Adrenal gland (tissue), 9 donors: ENCODE measurements at regions not wholly inside any gene's neighbourhood (a gene's known extent, or its start where the extent isn't known, plus 50 kb on each side); places are given as distances from the start of the nearest gene placed in this dataset.

Experiments
- DNase-seq, 7 donors: peaks; one replicate each; pipeline ENCODE4 v3.0.0-alpha.2; 2019 to 2020
- H3K27ac ChIP-seq, 5 donors: fragments of 200-600 bp; sonication (generic) in 4 of 5; 1 replicate in 3 of 5; 2 replicates in 2 of 5; pipeline versions ENCODE4 v1.5.1 to v1.8.0; 2016 to 2020; ENCODE audit warnings: mild to moderate bottlenecking in 1 of 5
- H3K27me3 ChIP-seq: fragments of 200-600 bp; 2 replicates; pipeline ENCODE4 v1.8.0; 2021
- H3K36me3 ChIP-seq, 2 donors: fragments of 200-600 bp; replicated peaks in 1 of 2; 1 replicate in 1 of 2; 2 replicates in 1 of 2; pipeline versions ENCODE4 v1.5.1 to v1.8.0; 2018 to 2022
- H3K4me1 ChIP-seq, 2 donors: fragments of 200-600 bp; replicated peaks in 1 of 2; 1 replicate in 1 of 2; 2 replicates in 1 of 2; pipeline versions ENCODE4 v1.5.1 to v1.8.0; 2018 to 2021
- H3K4me3 ChIP-seq, 4 donors: fragments of 200-600 bp; sonication (generic) in 3 of 4; one replicate each; pipeline ENCODE4 v1.5.1; 2016 to 2018
- H3K9me3 ChIP-seq, 3 donors: fragments of 200-600 bp; sonication (generic) in 1 of 3; replicated peaks in 1 of 3; 1 replicate in 2 of 3; 2 replicates in 1 of 3; pipeline versions ENCODE4 v1.5.1 to v1.8.0; 2016 to 2021
- POLR2A ChIP-seq, 2 donors: fragments of 450-650 bp; IDR thresholded peaks; one replicate each; pipeline ENCODE4 v1.6.1; 2017; ENCODE audit warnings: antibody characterized with exemption in 2 of 2, mild to moderate bottlenecking in 2 of 2, moderate library complexity in 1 of 2
- WGBS, 4 donors: extraction: QIAGEN DNeasy Blood & Tissue Kit in 2 of 4; methylation state at CpG; one replicate each; pipeline versions ENCODE4 v1.1.5 to v1.1.7; 2013 to 2017; 5-methylcytosine and 5-hydroxymethylcytosine counted together
- intact Hi-C, 2 donors: fragments of 100-400 bp; cut with DNase I; formaldehyde crosslinking; loops; one replicate each; pipeline versions ENCODE4 v1.14.1 to v1.15.0; 2022 to 2023
- TF ChIP-seq, protein P1 (sequence below), 6 experiments: fragments of 450-650 bp in 4 of 6; fragments of 200-600 bp in 2 of 6; sonication (generic) in 1 of 6; IDR thresholded peaks; 1 replicate in 5 of 6; 2 replicates in 1 of 6; pipeline versions ENCODE4 v1.5.1 to v1.8.0; 2016 to 2021; ENCODE audit warnings: antibody characterized with exemption in 6 of 6, mild to moderate bottlenecking in 2 of 6, moderate library complexity in 1 of 6
- donor health status: healthy with polysubstance abuse.
- donor health status: Bipolar disorder and iron deficiency.
- donor health status: DM: yes; HTN: yes; CAD: no.
- donor health status: DM: no; HTN: no; CAD: no.
- donor health status: DM: no; HTN: no; CAD: no.

DNA sequence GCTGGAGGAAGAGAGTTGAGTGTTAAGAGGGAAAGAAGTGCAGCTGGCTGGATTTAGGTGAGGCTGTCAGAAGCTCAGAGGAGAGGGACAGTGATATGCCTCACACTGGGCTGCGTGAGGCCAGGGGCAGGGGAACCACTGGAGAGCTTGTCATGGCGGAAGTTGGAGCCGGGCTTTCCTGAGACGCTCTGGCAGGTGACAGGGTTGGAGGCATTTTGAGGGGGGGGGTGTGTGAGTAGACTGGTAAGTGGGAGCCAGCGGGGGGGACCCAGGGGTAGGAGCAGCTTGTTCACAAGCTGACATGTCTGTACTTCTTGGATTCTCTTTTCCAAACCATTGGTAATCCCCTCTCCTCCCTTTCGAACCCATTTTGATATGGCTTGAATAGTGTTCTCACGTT lies 331.5 kb upstream of the RGMA start:
- intact Hi-C loops = no loop called here
- H3K4me1 ChIP-seq = no peaks in the 10 kb centered on the region
- H3K9me3 ChIP-seq = no peaks in the 10 kb centered on the region
- TF ChIP-seq, protein P1, sequence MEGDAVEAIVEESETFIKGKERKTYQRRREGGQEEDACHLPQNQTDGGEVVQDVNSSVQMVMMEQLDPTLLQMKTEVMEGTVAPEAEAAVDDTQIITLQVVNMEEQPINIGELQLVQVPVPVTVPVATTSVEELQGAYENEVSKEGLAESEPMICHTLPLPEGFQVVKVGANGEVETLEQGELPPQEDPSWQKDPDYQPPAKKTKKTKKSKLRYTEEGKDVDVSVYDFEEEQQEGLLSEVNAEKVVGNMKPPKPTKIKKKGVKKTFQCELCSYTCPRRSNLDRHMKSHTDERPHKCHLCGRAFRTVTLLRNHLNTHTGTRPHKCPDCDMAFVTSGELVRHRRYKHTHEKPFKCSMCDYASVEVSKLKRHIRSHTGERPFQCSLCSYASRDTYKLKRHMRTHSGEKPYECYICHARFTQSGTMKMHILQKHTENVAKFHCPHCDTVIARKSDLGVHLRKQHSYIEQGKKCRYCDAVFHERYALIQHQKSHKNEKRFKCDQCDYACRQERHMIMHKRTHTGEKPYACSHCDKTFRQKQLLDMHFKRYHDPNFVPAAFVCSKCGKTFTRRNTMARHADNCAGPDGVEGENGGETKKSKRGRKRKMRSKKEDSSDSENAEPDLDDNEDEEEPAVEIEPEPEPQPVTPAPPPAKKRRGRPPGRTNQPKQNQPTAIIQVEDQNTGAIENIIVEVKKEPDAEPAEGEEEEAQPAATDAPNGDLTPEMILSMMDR (IDR thresholded peaks at IDR 0.05) = no peak
- TF ChIP-seq POLR2A (IDR thresholded peaks at IDR 0.05) = no peak
- no peak overlapping the region for H3K27ac ChIP-seq
- 69 to 87% (median 79%) methylated on average over 7 of the region's 7 CpGs for WGBS, 4 donors
- no peaks in the 10 kb centered on the region for H3K36me3 ChIP-seq
- no peak for DNase-seq
- H3K27me3 ChIP-seq = no peaks in the 10 kb centered on the region
- H3K4me3 ChIP-seq = no peak overlapping the region

DNA sequence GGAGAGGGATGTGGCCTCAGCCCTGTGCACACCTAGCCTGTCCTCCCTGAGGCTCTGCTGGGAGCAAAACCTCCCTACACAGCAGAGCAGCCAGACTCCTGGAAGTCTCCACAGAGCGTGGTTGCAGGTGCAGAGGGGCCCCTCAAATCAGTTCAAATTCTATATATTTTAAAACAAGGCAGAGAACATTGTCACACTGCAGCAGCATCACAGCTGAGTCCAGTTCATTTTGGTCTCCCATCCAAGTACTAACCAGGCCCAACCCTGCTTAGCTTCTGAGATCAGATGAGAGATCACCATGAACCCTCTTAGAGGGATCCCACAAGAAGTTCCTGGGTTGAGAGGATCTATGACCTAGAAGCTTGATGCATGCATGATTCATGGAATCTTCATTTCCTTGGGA lies 331.0 kb upstream of the RGMA start:
- no peak overlapping the region for H3K27ac ChIP-seq
- intact Hi-C loops = no loop called here
- no peaks in the 10 kb centered on the region for H3K4me1 ChIP-seq
- no peak for TF ChIP-seq POLR2A (IDR thresholded peaks at IDR 0.05)
- TF ChIP-seq, protein P1 (IDR thresholded peaks at IDR 0.05) = no peak
- no peak for DNase-seq
- no peaks in the 10 kb centered on the region for H3K36me3 ChIP-seq
- WGBS, 4 donors = 54 to 83% (median 57%) methylated on average over 1 of the region's 1 CpG; no CpG with 5 or more reads in 1 of the 4 donors
- no peaks in the 10 kb centered on the region for H3K27me3 ChIP-seq
- no peak overlapping the region for H3K4me3 ChIP-seq
- H3K9me3 ChIP-seq = no peaks in the 10 kb centered on the region

DNA sequence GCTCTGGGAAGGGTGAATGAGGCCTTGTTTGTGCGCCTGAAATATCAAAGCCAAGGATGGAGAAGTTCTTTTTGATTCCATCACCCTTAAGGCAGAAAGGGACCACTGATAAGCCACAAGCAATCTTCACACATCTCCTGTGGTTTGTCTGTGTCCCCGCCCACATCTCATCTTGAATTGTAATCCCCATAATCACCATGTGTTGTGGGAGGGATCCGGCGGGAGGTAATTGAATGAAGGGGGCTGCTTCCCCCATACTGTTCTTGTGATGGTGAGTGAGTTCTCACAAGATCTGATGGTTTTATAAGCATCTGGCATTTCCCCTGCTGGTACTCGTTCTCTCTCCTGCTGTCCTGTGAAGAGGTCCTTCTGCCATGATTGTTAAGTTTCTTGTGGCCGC lies 329.6 kb upstream of the RGMA start:
- no peaks in the 10 kb centered on the region for H3K36me3 ChIP-seq
- H3K27ac ChIP-seq = no peak overlapping the region
- intact Hi-C loops = no loop called here
- no peaks in the 10 kb centered on the region for H3K9me3 ChIP-seq
- no peak overlapping the region for H3K4me3 ChIP-seq
- H3K27me3 ChIP-seq = no peaks in the 10 kb centered on the region
- TF ChIP-seq POLR2A (IDR thresholded peaks at IDR 0.05) = no peak
- TF ChIP-seq, protein P1 (IDR thresholded peaks at IDR 0.05) = no peak
- 71 to 86% (median 78%) methylated on average over 6 of the region's 6 CpGs for WGBS, 4 donors
- no peak for DNase-seq
- no peaks in the 10 kb centered on the region for H3K4me1 ChIP-seq

DNA sequence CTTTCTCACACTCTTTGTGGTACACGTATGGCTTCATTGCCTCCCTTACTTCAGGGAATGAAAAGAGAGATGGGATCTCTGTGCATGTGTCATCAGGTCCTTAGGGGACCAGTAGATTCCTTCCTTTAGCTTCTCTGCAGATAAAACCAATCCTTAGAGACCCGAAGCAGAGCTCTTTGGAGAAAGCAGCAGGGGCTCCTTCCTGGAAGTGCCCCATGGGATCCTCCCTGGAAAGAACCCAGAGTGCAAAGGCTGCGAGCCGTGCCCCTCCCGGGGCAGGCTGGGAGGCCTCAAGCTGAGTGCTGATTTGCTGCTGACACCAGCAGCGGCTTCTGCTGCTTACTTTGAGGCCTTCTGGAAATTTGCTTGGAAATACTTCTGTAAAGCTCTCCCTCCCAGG lies 328.6 kb upstream of the RGMA start:
- peak in 1 of 7 donors; percentile 24 for DNase-seq
- Histone ChIP-seq H3K36me3 (no peaks in the 10 kb centered on the region), H3K4me1 (no peaks in the 10 kb centered on the region), H3K9me3 (no peaks in the 10 kb centered on the region), H3K27ac (no peak overlapping the region), H3K4me3 (no peak overlapping the region), H3K27me3 (no peaks in the 10 kb centered on the region)
- intact Hi-C loops = no loop called here
- 42 to 64% (median 51%) methylated on average over 6 of the region's 6 CpGs for WGBS, 4 donors
- TF ChIP-seq, protein P1 (IDR thresholded peaks at IDR 0.05) = no peak
- TF ChIP-seq POLR2A (IDR thresholded peaks at IDR 0.05) = no peak
